ENCODE measurements at regions not wholly inside any gene's neighbourhood (a gene's known extent, or its start where the extent isn't known, plus 50 kb on each side); places are given as distances from the start of the nearest gene placed in this dataset.

- TF ChIP-seq CTCF (conservative IDR thresholded peaks at IDR 0.05): no peak
- TF ChIP-seq EZH2 (IDR thresholded peaks at IDR 0.05; ENCODE audit: low read depth): no peak
These were observed 463.5 kb upstream of the TRIB2 start for GRCh38 chr2:12253167-12253778.
